ENCODE measurements at regions not wholly inside any gene's neighbourhood (a gene's known extent, or its start where the extent isn't known, plus 50 kb on each side); places are given as distances from the start of the nearest gene placed in this dataset.

DNA sequence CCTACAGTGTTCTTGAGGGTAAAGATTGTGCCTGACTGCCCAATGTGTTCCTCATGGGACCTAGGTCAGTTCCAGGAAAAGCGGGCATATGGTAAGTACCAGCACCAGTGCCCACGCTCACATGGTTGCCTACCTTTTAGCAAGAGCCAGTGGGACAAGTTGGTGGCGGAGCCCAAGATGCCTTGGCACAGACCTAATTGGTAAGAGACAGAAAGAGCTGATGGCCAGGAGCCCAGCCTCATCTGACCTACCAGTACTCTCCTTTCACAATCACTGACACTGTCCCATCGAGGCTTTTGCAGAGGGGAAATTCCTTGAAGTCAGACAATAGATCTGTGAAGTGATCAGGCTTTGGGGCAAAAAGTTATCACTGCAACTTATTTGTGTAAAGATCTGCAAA lies 98.4 kb upstream of the BCL6 start:
- TF ChIP-seq, protein P1, sequence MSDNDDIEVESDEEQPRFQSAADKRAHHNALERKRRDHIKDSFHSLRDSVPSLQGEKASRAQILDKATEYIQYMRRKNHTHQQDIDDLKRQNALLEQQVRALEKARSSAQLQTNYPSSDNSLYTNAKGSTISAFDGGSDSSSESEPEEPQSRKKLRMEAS (IDR thresholded peaks at IDR 0.05): no peak
- no peak for TF ChIP-seq POLR2AphosphoS5 (IDR thresholded peaks at IDR 0.05; ENCODE audit: low read depth, low read length)
- TF ChIP-seq POLR2A (IDR thresholded peaks at IDR 0.05; ENCODE audit: borderline replicate concordance, extremely low read depth, insufficient read depth, insufficient read length): no peak
- no peak for TF ChIP-seq ZNF274 (IDR thresholded peaks at IDR 0.05; ENCODE audit: low read depth, low read length)
- no peak for TF ChIP-seq EGR1 (IDR thresholded peaks at IDR 0.05; ENCODE audit: low read depth)
- TF ChIP-seq, protein P2, sequence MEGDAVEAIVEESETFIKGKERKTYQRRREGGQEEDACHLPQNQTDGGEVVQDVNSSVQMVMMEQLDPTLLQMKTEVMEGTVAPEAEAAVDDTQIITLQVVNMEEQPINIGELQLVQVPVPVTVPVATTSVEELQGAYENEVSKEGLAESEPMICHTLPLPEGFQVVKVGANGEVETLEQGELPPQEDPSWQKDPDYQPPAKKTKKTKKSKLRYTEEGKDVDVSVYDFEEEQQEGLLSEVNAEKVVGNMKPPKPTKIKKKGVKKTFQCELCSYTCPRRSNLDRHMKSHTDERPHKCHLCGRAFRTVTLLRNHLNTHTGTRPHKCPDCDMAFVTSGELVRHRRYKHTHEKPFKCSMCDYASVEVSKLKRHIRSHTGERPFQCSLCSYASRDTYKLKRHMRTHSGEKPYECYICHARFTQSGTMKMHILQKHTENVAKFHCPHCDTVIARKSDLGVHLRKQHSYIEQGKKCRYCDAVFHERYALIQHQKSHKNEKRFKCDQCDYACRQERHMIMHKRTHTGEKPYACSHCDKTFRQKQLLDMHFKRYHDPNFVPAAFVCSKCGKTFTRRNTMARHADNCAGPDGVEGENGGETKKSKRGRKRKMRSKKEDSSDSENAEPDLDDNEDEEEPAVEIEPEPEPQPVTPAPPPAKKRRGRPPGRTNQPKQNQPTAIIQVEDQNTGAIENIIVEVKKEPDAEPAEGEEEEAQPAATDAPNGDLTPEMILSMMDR (IDR thresholded peaks at IDR 0.05 in 2 of 3, conservative IDR thresholded peaks at IDR 0.05 in 1 of 3; ENCODE audit: borderline replicate concordance in 1 of 3, insufficient read depth in 1 of 3, low read depth in 2 of 3, low read length in 2 of 3): no peak
- TF ChIP-seq SRF (IDR thresholded peaks at IDR 0.05; ENCODE audit: low read depth): no peak

Data from HCT116 (cell line).